ENCODE measurements at regions not wholly inside any gene's neighbourhood (a gene's known extent, or its start where the extent isn't known, plus 50 kb on each side); places are given as distances from the start of the nearest gene placed in this dataset.

DNA sequence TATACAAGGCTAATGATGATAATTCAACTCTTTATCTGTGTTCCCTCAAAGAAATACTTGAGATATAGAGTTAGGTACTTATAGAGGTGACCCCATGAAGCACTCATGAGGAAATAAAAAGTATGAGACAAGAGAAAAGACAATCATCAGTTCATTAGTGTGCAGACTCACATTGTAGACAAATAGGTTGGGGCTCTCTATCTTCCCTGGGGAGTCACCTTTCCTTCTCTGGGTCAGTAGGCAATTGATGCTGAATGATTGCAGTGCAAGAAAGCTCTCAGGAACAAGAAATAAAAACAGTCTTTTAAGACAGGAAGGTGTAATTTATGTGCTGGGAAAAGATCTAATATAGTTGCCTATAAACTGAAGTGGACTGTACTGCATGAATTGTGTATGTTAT, 1357.6 kb upstream of the EPHA6 start:
- TF ChIP-seq ZNF174 (tag by site-specific recombination; IDR thresholded peaks at IDR 0.05) = no peak
- TF ChIP-seq, protein P1, sequence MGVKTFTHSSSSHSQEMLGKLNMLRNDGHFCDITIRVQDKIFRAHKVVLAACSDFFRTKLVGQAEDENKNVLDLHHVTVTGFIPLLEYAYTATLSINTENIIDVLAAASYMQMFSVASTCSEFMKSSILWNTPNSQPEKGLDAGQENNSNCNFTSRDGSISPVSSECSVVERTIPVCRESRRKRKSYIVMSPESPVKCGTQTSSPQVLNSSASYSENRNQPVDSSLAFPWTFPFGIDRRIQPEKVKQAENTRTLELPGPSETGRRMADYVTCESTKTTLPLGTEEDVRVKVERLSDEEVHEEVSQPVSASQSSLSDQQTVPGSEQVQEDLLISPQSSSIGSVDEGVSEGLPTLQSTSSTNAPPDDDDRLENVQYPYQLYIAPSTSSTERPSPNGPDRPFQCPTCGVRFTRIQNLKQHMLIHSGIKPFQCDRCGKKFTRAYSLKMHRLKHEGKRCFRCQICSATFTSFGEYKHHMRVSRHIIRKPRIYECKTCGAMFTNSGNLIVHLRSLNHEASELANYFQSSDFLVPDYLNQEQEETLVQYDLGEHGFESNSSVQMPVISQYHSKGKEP (tag by site-specific recombination; IDR thresholded peaks at IDR 0.05) = no peak
- TF ChIP-seq, protein P2, sequence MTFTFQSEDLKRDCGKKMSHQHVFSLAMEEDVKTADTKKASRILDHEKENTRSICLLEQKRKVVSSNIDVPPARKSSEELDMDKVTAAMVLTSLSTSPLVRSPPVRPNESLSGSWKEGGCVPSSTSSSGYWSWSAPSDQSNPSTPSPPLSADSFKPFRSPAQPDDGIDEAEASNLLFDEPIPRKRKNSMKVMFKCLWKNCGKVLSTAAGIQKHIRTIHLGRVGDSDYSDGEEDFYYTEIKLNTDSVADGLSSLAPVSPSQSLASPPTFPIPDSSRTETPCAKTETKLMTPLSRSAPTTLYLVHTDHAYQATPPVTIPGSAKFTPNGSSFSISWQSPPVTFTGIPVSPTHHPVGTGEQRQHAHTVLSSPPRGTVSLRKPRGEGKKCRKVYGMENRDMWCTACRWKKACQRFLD (tag by site-specific recombination; IDR thresholded peaks at IDR 0.05) = no peak
- TF ChIP-seq, protein P3, sequence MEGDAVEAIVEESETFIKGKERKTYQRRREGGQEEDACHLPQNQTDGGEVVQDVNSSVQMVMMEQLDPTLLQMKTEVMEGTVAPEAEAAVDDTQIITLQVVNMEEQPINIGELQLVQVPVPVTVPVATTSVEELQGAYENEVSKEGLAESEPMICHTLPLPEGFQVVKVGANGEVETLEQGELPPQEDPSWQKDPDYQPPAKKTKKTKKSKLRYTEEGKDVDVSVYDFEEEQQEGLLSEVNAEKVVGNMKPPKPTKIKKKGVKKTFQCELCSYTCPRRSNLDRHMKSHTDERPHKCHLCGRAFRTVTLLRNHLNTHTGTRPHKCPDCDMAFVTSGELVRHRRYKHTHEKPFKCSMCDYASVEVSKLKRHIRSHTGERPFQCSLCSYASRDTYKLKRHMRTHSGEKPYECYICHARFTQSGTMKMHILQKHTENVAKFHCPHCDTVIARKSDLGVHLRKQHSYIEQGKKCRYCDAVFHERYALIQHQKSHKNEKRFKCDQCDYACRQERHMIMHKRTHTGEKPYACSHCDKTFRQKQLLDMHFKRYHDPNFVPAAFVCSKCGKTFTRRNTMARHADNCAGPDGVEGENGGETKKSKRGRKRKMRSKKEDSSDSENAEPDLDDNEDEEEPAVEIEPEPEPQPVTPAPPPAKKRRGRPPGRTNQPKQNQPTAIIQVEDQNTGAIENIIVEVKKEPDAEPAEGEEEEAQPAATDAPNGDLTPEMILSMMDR (tag by site-specific recombination; IDR thresholded peaks at IDR 0.05) = no peak
- TF ChIP-seq BCL11A (tag by site-specific recombination; IDR thresholded peaks at IDR 0.05; ENCODE audit: low read depth) = no peak
- TF ChIP-seq ZNF623 (tag by site-specific recombination; IDR thresholded peaks at IDR 0.05) = no peak
- no peak for TF ChIP-seq ZNF19 (tag by site-specific recombination; IDR thresholded peaks at IDR 0.05; ENCODE audit: low read depth)
- TF ChIP-seq, protein P4, sequence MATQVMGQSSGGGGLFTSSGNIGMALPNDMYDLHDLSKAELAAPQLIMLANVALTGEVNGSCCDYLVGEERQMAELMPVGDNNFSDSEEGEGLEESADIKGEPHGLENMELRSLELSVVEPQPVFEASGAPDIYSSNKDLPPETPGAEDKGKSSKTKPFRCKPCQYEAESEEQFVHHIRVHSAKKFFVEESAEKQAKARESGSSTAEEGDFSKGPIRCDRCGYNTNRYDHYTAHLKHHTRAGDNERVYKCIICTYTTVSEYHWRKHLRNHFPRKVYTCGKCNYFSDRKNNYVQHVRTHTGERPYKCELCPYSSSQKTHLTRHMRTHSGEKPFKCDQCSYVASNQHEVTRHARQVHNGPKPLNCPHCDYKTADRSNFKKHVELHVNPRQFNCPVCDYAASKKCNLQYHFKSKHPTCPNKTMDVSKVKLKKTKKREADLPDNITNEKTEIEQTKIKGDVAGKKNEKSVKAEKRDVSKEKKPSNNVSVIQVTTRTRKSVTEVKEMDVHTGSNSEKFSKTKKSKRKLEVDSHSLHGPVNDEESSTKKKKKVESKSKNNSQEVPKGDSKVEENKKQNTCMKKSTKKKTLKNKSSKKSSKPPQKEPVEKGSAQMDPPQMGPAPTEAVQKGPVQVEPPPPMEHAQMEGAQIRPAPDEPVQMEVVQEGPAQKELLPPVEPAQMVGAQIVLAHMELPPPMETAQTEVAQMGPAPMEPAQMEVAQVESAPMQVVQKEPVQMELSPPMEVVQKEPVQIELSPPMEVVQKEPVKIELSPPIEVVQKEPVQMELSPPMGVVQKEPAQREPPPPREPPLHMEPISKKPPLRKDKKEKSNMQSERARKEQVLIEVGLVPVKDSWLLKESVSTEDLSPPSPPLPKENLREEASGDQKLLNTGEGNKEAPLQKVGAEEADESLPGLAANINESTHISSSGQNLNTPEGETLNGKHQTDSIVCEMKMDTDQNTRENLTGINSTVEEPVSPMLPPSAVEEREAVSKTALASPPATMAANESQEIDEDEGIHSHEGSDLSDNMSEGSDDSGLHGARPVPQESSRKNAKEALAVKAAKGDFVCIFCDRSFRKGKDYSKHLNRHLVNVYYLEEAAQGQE (tag by site-specific recombination; IDR thresholded peaks at IDR 0.05) = no peak

All from HEK293 (cell line).